ENCODE measurements at regions not wholly inside any gene's neighbourhood (a gene's known extent, or its start where the extent isn't known, plus 50 kb on each side); places are given as distances from the start of the nearest gene placed in this dataset.

- TF ChIP-seq CTCF (IDR thresholded peaks at IDR 0.05; ENCODE audit: low read depth, low read length, missing input control) (no peak), JUND (IDR thresholded peaks at IDR 0.05) (no peak), ATF3 (IDR thresholded peaks at IDR 0.05) (no peak)
- TF ChIP-seq, protein P1, sequence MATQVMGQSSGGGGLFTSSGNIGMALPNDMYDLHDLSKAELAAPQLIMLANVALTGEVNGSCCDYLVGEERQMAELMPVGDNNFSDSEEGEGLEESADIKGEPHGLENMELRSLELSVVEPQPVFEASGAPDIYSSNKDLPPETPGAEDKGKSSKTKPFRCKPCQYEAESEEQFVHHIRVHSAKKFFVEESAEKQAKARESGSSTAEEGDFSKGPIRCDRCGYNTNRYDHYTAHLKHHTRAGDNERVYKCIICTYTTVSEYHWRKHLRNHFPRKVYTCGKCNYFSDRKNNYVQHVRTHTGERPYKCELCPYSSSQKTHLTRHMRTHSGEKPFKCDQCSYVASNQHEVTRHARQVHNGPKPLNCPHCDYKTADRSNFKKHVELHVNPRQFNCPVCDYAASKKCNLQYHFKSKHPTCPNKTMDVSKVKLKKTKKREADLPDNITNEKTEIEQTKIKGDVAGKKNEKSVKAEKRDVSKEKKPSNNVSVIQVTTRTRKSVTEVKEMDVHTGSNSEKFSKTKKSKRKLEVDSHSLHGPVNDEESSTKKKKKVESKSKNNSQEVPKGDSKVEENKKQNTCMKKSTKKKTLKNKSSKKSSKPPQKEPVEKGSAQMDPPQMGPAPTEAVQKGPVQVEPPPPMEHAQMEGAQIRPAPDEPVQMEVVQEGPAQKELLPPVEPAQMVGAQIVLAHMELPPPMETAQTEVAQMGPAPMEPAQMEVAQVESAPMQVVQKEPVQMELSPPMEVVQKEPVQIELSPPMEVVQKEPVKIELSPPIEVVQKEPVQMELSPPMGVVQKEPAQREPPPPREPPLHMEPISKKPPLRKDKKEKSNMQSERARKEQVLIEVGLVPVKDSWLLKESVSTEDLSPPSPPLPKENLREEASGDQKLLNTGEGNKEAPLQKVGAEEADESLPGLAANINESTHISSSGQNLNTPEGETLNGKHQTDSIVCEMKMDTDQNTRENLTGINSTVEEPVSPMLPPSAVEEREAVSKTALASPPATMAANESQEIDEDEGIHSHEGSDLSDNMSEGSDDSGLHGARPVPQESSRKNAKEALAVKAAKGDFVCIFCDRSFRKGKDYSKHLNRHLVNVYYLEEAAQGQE (IDR thresholded peaks at IDR 0.05) = no peak
- TF ChIP-seq, protein P2, sequence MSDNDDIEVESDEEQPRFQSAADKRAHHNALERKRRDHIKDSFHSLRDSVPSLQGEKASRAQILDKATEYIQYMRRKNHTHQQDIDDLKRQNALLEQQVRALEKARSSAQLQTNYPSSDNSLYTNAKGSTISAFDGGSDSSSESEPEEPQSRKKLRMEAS (IDR thresholded peaks at IDR 0.05) = no peak
These were observed 138.7 kb upstream of the SORCS1 start for GRCh38 chr10:107303203-107303602.

Measured in liver (tissue), 3 donors.